ENCODE measurements at regions not wholly inside any gene's neighbourhood (a gene's known extent, or its start where the extent isn't known, plus 50 kb on each side); places are given as distances from the start of the nearest gene placed in this dataset.

GRCh38 chr1:98420376-98421084, 241.0 kb upstream of the SNX7 start:
- no peak for DNase-seq

- no peak for DNase-seq
These were observed 243.7 kb upstream of the SNX7 start for GRCh38 chr1:98417820-98418219.

GRCh38 chr1:98410082-98410481, 251.4 kb upstream of the SNX7 start:
- DNase-seq: no peak

- DNase-seq: no peak
These were observed 255.0 kb upstream of the SNX7 start for GRCh38 chr1:98406352-98407088.

GRCh38 chr1:98405581-98406074, 255.9 kb upstream of the SNX7 start:
- DNase-seq: peak; percentile 57

- DNase-seq: no peak
These were observed 256.7 kb upstream of the SNX7 start for GRCh38 chr1:98404866-98405265.

- no peak for DNase-seq
These were observed 257.5 kb upstream of the SNX7 start for GRCh38 chr1:98403963-98404480.

- DNase-seq: no peak
These were observed 258.7 kb upstream of the SNX7 start for GRCh38 chr1:98402860-98403259.

GRCh38 chr1:98400446-98400845, 261.1 kb upstream of the SNX7 start:
- DNase-seq: no peak

GRCh38 chr1:98399218-98399617, 262.3 kb upstream of the SNX7 start:
- DNase-seq: no peak

GRCh38 chr1:98398649-98399048, 262.9 kb upstream of the SNX7 start:
- DNase-seq: no peak

- no peak for DNase-seq
These were observed 263.4 kb upstream of the SNX7 start for GRCh38 chr1:98398092-98398491.

- no peak for DNase-seq
These were observed 267.8 kb upstream of the SNX7 start for GRCh38 chr1:98393719-98394118.

GRCh38 chr1:98391175-98391574, 270.3 kb upstream of the SNX7 start:
- no peak for DNase-seq

- DNase-seq: no peak
These were observed 271.7 kb upstream of the SNX7 start for GRCh38 chr1:98389809-98390208.

- peak; percentile 82 for DNase-seq
These were observed 273.1 kb upstream of the SNX7 start for GRCh38 chr1:98388441-98388840.

GRCh38 chr1:98387701-98388100, 273.8 kb upstream of the SNX7 start:
- DNase-seq: no peak

GRCh38 chr1:98386675-98387440, 274.7 kb upstream of the SNX7 start:
- no peak for DNase-seq

GRCh38 chr1:98385652-98386051, 275.9 kb upstream of the SNX7 start:
- no peak for DNase-seq

- no peak for DNase-seq
These were observed 276.9 kb upstream of the SNX7 start for GRCh38 chr1:98384461-98385141.

- DNase-seq: no peak
These were observed 278.4 kb upstream of the SNX7 start for GRCh38 chr1:98382986-98383740.

GRCh38 chr1:98382586-98382985, 278.9 kb upstream of the SNX7 start:
- no peak for DNase-seq

All from activated CD4-positive, alpha-beta T cell treated with anti-CD3 and anti-CD28 coated beads, Interleukin-10, Interleukin-2, amounts not matched to agents 100 ng/mL and 50 ng/mL, durations not matched to agents 16 hours and 8 hours (primary cell).